KMS-11 (cell line): ENCODE measurements at regions not wholly inside any gene's neighbourhood (a gene's known extent, or its start where the extent isn't known, plus 50 kb on each side); places are given as distances from the start of the nearest gene placed in this dataset.

Source experiments
- H2AFZ ChIP-seq: fragments of 200-600 bp; sonication (generic); 2 replicates; pipeline ENCODE4 v1.6.1; 2016; ENCODE audit warnings: antibody characterized with exemption, mixed run types, low read depth
- H3K27ac ChIP-seq: fragments of 200-600 bp; sonication (generic); 2 replicates; pipeline ENCODE4 v1.6.1; 2016; ENCODE audit warnings: mild to moderate bottlenecking, mixed run types
- H3K27me3 ChIP-seq: fragments of 200-600 bp; sonication (generic); 2 replicates; pipeline ENCODE4 v1.6.1; 2017; ENCODE audit warnings: mild to moderate bottlenecking, low read depth, mixed run types, moderate library complexity; ENCODE audit not compliant: insufficient read depth
- H3K36me3 ChIP-seq: fragments of 200-600 bp; sonication (generic); 2 replicates; pipeline ENCODE4 v1.6.1; 2017; ENCODE audit warnings: mild to moderate bottlenecking, mixed run types; ENCODE audit not compliant: insufficient read depth
- H3K4me1 ChIP-seq: fragments of 200-600 bp; sonication (generic); 2 replicates; pipeline ENCODE4 v1.6.1; 2016; ENCODE audit warnings: mild to moderate bottlenecking, low read depth, mixed run types; ENCODE audit not compliant: poor library complexity, severe bottlenecking
- H3K4me2 ChIP-seq: fragments of 200-600 bp; sonication (generic); 2 replicates; pipeline ENCODE4 v1.7.0; 2016; ENCODE audit warnings: mild to moderate bottlenecking, mixed run types
- H3K4me3 ChIP-seq: fragments of 200-600 bp; sonication (generic); IDR thresholded peaks from 2 replicates; pipeline ENCODE4 v1.6.1; 2017; ENCODE audit warnings: low read depth, low read length, mixed read lengths; ENCODE audit not compliant: insufficient read depth
- H3K79me2 ChIP-seq: fragments of 200-600 bp; sonication (generic); 2 replicates; pipeline ENCODE4 v1.6.1; 2016; ENCODE audit warnings: low read depth, mixed run types; ENCODE audit not compliant: insufficient read depth
- H3K9ac ChIP-seq: fragments of 200-600 bp; sonication (generic); 2 replicates; pipeline ENCODE4 v1.6.1; 2016; ENCODE audit warnings: mild to moderate bottlenecking, mixed run types
- H4K20me1 ChIP-seq: fragments of 200-600 bp; sonication (generic); 2 replicates; pipeline ENCODE4 v1.6.1; 2016; ENCODE audit warnings: mild to moderate bottlenecking, mixed run types; ENCODE audit not compliant: insufficient read depth
- CTCF ChIP-seq: fragments of 200-600 bp; sonication (generic); conservative IDR thresholded peaks from 2 replicates; pipeline ENCODE4 v1.6.1; 2017; ENCODE audit warnings: low read depth, mild to moderate bottlenecking, antibody characterized with exemption, low read length, moderate library complexity, mixed read lengths

GRCh38 chr4:65265526-65265925 is 404.8 kb downstream of the EPHA5 start:
- H3K36me3 ChIP-seq = no peaks in the 10 kb centered on the region
- no peaks in the 10 kb centered on the region for H3K4me1 ChIP-seq
- H4K20me1 ChIP-seq = no peaks in the 10 kb centered on the region
- no peaks in the 10 kb centered on the region for H3K27me3 ChIP-seq
- TF ChIP-seq CTCF = no peak
- no peak overlapping the region for H3K27ac ChIP-seq
- no peak overlapping the region for H3K4me2 ChIP-seq
- no peak overlapping the region for H3K9ac ChIP-seq
- no peak overlapping the region for H2AFZ ChIP-seq
- H3K79me2 ChIP-seq = no peaks in the 10 kb centered on the region
- no peak overlapping the region for H3K4me3 ChIP-seq

- no peak overlapping the region for H3K27ac ChIP-seq
- no peak overlapping the region for H2AFZ ChIP-seq
- no peak overlapping the region for H3K9ac ChIP-seq
- no peaks in the 10 kb centered on the region for H3K79me2 ChIP-seq
- no peak for TF ChIP-seq CTCF
- H3K4me2 ChIP-seq = no peak overlapping the region
- H4K20me1 ChIP-seq = no peaks in the 10 kb centered on the region
- no peaks in the 10 kb centered on the region for H3K4me1 ChIP-seq
- H3K27me3 ChIP-seq = no peaks in the 10 kb centered on the region
- no peak overlapping the region for H3K4me3 ChIP-seq
- no peaks in the 10 kb centered on the region for H3K36me3 ChIP-seq
Measured at GRCh38 chr4:65259296-65259695, 411.0 kb downstream of the EPHA5 start.

- Histone ChIP-seq H4K20me1 (no peaks in the 10 kb centered on the region), H3K27ac (no peak overlapping the region), H3K4me2 (no peak overlapping the region), H3K79me2 (no peaks in the 10 kb centered on the region), H3K9ac (no peak overlapping the region), H3K27me3 (no peaks in the 10 kb centered on the region), H3K36me3 (no peaks in the 10 kb centered on the region), H3K4me1 (no peaks in the 10 kb centered on the region), H2AFZ (no peak overlapping the region), H3K4me3 (no peak overlapping the region)
- no peak for TF ChIP-seq CTCF
Measured at GRCh38 chr4:65250916-65251315, 419.4 kb downstream of the EPHA5 start.

GRCh38 chr4:65249111-65249510 is 421.2 kb downstream of the EPHA5 start:
- H3K27ac ChIP-seq = no peak overlapping the region
- no peaks in the 10 kb centered on the region for H4K20me1 ChIP-seq
- H3K9ac ChIP-seq = no peak overlapping the region
- H2AFZ ChIP-seq = no peak overlapping the region
- H3K4me3 ChIP-seq = no peak overlapping the region
- no peaks in the 10 kb centered on the region for H3K4me1 ChIP-seq
- no peaks in the 10 kb centered on the region for H3K36me3 ChIP-seq
- H3K27me3 ChIP-seq = no peaks in the 10 kb centered on the region
- H3K4me2 ChIP-seq = no peak overlapping the region
- no peak for TF ChIP-seq CTCF
- H3K79me2 ChIP-seq = no peaks in the 10 kb centered on the region
